Vagina (tissue), 2 donors: ENCODE measurements at regions not wholly inside any gene's neighbourhood (a gene's known extent, or its start where the extent isn't known, plus 50 kb on each side); places are given as distances from the start of the nearest gene placed in this dataset.

Experiments used
- POLR2A ChIP-seq, 2 donors: fragments of 450-650 bp; IDR thresholded peaks; one replicate each; pipeline ENCODE4 v1.6.1; 2017; ENCODE audit warnings: antibody characterized with exemption in 2 of 2, mild to moderate bottlenecking in 2 of 2, moderate library complexity in 2 of 2
- POLR2AphosphoS5 ChIP-seq, 2 donors: sonication (generic); formaldehyde crosslinking; IDR thresholded peaks; one replicate each; pipeline ENCODE4 v1.9.0; 2017; ENCODE audit warnings: antibody characterized with exemption in 2 of 2, mild to moderate bottlenecking in 2 of 2, low read depth in 1 of 2; ENCODE audit not compliant: insufficient read depth in 1 of 2
- TF ChIP-seq, protein P1 (sequence below), 3 experiments: fragments of 450-650 bp in 2 of 3; fragments of 200-600 bp in 1 of 3; sonication (generic) in 1 of 3; IDR thresholded peaks; one replicate each; pipeline ENCODE4 v1.5.1; 2017 to 2019; ENCODE audit warnings: antibody characterized with exemption in 3 of 3, mild to moderate bottlenecking in 2 of 3, moderate library complexity in 2 of 3

GRCh38 chr1:187837787-187838186 is 1009.0 kb downstream of the PLA2G4A start:
- TF ChIP-seq, protein P1, sequence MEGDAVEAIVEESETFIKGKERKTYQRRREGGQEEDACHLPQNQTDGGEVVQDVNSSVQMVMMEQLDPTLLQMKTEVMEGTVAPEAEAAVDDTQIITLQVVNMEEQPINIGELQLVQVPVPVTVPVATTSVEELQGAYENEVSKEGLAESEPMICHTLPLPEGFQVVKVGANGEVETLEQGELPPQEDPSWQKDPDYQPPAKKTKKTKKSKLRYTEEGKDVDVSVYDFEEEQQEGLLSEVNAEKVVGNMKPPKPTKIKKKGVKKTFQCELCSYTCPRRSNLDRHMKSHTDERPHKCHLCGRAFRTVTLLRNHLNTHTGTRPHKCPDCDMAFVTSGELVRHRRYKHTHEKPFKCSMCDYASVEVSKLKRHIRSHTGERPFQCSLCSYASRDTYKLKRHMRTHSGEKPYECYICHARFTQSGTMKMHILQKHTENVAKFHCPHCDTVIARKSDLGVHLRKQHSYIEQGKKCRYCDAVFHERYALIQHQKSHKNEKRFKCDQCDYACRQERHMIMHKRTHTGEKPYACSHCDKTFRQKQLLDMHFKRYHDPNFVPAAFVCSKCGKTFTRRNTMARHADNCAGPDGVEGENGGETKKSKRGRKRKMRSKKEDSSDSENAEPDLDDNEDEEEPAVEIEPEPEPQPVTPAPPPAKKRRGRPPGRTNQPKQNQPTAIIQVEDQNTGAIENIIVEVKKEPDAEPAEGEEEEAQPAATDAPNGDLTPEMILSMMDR (IDR thresholded peaks at IDR 0.05) = no peak
- TF ChIP-seq POLR2A (IDR thresholded peaks at IDR 0.05) = no peak
- TF ChIP-seq POLR2AphosphoS5 (IDR thresholded peaks at IDR 0.05; ENCODE audit: insufficient read depth in 1 of 2, low read depth in 1 of 2) = no peak
